Neutrophil (primary cell): ENCODE measurements at regions not wholly inside any gene's neighbourhood (a gene's known extent, or its start where the extent isn't known, plus 50 kb on each side); places are given as distances from the start of the nearest gene placed in this dataset.
"Not testable (repeated sequence)": the region's sequence is repeated elsewhere in the genome, so short reads cannot be mapped to it uniquely, and the experiment has no call there.

Source experiments
- H3K27ac ChIP-seq: fragments of 200-600 bp; sonication (generic); 2 replicates; pipeline ENCODE4 v1.5.1; 2016; ENCODE audit warnings: mild to moderate bottlenecking, moderate library complexity
- H3K27me3 ChIP-seq: fragments of 200-600 bp; sonication (generic); 2 replicates; pipeline ENCODE4 v1.6.0; 2016; ENCODE audit warnings: mild to moderate bottlenecking
- H3K36me3 ChIP-seq: fragments of 200-600 bp; sonication (generic); 2 replicates; pipeline ENCODE4 v1.5.1; 2017
- H3K4me1 ChIP-seq, 2 experiments: fragments of 200-600 bp in 1 of 2; sonication (generic) in 1 of 2; 1 replicate in 1 of 2; 2 replicates in 1 of 2; pipeline versions ENCODE4 v1.5.1 to v1.6.1; 2013 to 2016; ENCODE audit warnings: low read depth in 1 of 2, low read length in 1 of 2, mild to moderate bottlenecking in 1 of 2, moderate library complexity in 1 of 2; ENCODE audit not compliant: control insufficient read depth in 1 of 2, insufficient read depth in 1 of 2
- H3K4me3 ChIP-seq, 2 experiments: fragments of 200-600 bp in 1 of 2; sonication (generic) in 1 of 2; 1 replicate in 1 of 2; 2 replicates in 1 of 2; pipeline ENCODE4 v1.5.1; 2013 to 2016; ENCODE audit warnings: low read depth in 1 of 2, low read length in 1 of 2, mild to moderate bottlenecking in 1 of 2, moderate library complexity in 1 of 2
- H3K9me3 ChIP-seq: fragments of 200-600 bp; sonication (generic); 2 replicates; pipeline ENCODE4 v1.5.1; 2016
- TF ChIP-seq, protein P1 (sequence below): fragments of 200-600 bp; sonication (generic); IDR thresholded peaks from 2 replicates; pipeline ENCODE4 v1.5.1; 2016; ENCODE audit warnings: antibody characterized with exemption

DNA sequence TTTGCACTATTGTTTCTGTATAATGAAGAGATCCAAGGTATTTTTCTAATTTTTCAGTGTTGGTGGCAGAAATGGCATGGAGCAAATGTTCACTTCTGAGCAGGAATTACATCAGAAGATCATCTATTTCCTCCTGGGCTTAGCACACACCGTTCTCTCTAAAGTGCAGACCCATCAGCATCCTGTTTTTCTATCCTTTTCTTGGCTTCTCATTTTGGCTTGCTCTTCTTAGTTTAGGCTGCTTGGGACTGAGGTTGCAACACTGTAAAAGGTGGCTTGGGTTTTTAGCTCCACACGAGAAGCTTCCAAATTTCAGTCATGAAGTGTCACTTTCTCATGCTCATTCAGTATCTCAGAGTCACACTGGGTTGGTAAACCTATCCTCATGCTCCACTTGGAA, 79.9 kb upstream of the SMIM30 start:
- H3K27me3 ChIP-seq, result no peaks in the 10 kb centered on the region
- H3K4me1 ChIP-seq, result no peaks in the 10 kb centered on the region
- TF ChIP-seq, protein P1, sequence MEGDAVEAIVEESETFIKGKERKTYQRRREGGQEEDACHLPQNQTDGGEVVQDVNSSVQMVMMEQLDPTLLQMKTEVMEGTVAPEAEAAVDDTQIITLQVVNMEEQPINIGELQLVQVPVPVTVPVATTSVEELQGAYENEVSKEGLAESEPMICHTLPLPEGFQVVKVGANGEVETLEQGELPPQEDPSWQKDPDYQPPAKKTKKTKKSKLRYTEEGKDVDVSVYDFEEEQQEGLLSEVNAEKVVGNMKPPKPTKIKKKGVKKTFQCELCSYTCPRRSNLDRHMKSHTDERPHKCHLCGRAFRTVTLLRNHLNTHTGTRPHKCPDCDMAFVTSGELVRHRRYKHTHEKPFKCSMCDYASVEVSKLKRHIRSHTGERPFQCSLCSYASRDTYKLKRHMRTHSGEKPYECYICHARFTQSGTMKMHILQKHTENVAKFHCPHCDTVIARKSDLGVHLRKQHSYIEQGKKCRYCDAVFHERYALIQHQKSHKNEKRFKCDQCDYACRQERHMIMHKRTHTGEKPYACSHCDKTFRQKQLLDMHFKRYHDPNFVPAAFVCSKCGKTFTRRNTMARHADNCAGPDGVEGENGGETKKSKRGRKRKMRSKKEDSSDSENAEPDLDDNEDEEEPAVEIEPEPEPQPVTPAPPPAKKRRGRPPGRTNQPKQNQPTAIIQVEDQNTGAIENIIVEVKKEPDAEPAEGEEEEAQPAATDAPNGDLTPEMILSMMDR, result no peak
- H3K9me3 ChIP-seq, result no peaks in the 10 kb centered on the region
- H3K27ac ChIP-seq, result no peak overlapping the region
- H3K4me3 ChIP-seq, result no peak overlapping the region
- H3K36me3 ChIP-seq, result no peaks in the 10 kb centered on the region

DNA sequence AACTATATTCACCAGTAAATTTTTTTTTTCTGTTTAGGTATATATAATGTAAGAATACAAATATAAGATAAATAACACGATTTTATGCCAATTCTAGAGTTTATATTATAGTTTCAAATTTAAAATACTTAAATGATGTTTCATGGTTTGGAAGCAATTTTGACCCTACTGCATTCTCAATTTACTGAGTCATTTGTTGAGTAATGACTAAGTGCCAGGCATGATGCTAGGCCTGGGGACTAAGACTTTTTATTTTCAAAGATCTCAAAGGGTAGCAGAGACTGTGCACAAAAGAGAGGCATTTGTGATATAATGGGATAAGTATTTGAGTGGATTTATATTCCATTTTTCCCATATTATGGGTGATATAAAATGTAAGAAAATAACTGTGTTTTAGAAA, 78.9 kb upstream of the SMIM30 start:
- TF ChIP-seq, protein P1, result no peak
- Histone ChIP-seq H3K4me1 (no peaks in the 10 kb centered on the region), H3K9me3 (no peaks in the 10 kb centered on the region), H3K27ac (no peak overlapping the region), H3K4me3 (no peak overlapping the region), H3K36me3 (no peaks in the 10 kb centered on the region), H3K27me3 (no peaks in the 10 kb centered on the region)

DNA sequence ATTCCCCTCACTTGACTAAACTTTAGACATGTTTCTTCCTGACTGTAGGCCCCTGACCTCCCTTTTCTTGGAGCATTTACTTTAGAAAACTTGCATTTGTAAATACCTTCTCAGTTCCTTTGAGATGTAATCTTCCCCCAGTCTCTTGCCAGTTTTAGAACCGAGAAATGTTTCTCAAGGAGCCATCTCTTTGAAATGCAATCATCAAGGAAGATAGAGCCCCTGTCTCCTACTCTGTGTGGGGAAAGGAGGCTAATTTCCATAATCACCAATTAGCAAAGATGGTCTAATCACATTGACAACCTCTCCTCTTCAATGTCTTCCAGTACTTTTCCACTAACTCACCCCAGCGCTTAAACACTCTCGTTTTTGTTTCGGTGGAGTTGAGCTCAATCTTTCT, 70.0 kb upstream of the SMIM30 start:
- no peaks in the 10 kb centered on the region for H3K27me3 ChIP-seq
- no peak overlapping the region for H3K27ac ChIP-seq
- no peaks in the 10 kb centered on the region for H3K4me1 ChIP-seq
- TF ChIP-seq, protein P1, result no peak
- H3K4me3 ChIP-seq, result no peak overlapping the region
- no peaks in the 10 kb centered on the region for H3K9me3 ChIP-seq
- H3K36me3 ChIP-seq, result no peaks in the 10 kb centered on the region

DNA sequence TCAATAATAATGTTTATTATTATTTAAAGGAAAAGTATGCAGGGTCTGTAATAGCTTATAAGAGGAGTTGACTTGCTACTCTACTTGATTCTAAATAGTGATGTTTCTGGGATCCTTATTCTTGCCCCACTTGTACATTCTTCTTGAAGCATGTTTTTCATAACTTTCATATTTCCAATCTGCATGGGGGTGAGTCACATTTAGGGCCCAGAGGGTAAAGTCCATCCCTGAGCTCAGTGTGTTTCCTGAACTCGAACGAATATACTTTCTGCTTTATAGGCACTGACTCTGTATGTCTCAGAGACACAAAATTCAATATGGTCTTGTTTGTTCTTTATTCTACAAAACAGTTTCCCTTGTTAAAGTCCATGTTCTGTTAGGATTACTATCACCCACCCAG, 61.0 kb upstream of the SMIM30 start:
- Histone ChIP-seq H3K36me3 (no peaks in the 10 kb centered on the region), H3K27ac (no peak overlapping the region), H3K9me3 (no peaks in the 10 kb centered on the region), H3K27me3 (no peaks in the 10 kb centered on the region), H3K4me1 (no peaks in the 10 kb centered on the region), H3K4me3 (no peak overlapping the region)
- TF ChIP-seq, protein P1, result no peak

DNA sequence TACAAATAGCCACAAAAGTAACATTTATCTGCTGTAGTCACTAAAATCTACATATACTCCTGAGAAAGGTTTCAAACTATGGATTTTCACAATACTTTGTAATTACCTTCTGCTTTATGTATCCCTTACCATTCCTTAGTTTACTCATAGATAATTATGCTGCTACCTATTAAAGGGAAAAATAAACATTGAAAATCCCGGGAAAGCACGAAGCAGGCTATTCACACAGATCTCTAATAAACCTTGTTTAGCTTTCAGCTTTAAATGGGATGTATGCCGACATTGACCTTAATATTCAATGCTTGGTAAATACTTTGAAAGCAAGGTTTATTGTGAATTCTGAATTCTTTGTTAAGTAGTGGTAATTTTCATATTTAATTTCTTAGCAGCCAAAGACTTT, 58.5 kb upstream of the SMIM30 start:
- Histone ChIP-seq H3K9me3 (no peaks in the 10 kb centered on the region), H3K4me3 (no peak overlapping the region), H3K4me1 (no peaks in the 10 kb centered on the region), H3K27ac (no peak overlapping the region), H3K27me3 (no peaks in the 10 kb centered on the region), H3K36me3 (no peaks in the 10 kb centered on the region)
- TF ChIP-seq, protein P1, result no peak

DNA sequence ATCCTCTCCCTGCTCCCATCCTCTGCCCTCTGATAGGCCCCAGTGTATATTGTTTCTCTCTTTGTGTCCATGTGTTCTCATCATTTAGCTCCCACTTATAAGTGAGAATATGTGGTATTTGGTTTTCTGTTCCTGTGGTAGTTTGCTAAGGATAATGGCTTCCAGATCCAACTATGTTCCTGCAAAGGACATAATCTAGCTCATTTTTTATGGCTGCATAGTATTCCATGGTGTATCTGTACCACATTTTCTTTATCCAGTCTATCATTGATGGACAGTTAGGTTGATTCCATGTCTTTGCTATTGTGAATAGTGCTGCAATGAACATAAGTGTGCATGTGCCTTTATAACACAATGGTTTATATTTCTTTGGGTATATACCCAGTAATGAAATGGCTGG, 57.8 kb upstream of the SMIM30 start:
- H3K4me1 ChIP-seq, H3K36me3 ChIP-seq, H3K4me3 ChIP-seq, H3K27me3 ChIP-seq, H3K27ac ChIP-seq, H3K9me3 ChIP-seq: not testable (repeated sequence)
